T-helper 1 cell (primary cell): ENCODE measurements at regions not wholly inside any gene's neighbourhood (a gene's known extent, or its start where the extent isn't known, plus 50 kb on each side); places are given as distances from the start of the nearest gene placed in this dataset.
A peak's percentile ranks its signal among the peaks of the same experiment; 100 is the strongest.

Experiments used
- DNase-seq, 5 donors: peaks; one replicate each; pipeline ENCODE4 v3.0.0-alpha.2; 2012 to 2020

- DNase-seq, result no peak
Observed at GRCh38 chr12:75974323-75975187, 57.0 kb downstream of the PHLDA1 start.

- DNase-seq, result no peak
Observed at GRCh38 chr12:75971253-75971652, 60.3 kb downstream of the PHLDA1 start.

GRCh38 chr12:75970310-75970709 lies 61.3 kb downstream of the PHLDA1 start:
- DNase-seq, result no peak

GRCh38 chr12:75969768-75970167 lies 61.8 kb downstream of the PHLDA1 start:
- no peak for DNase-seq

- DNase-seq, result no peak
Observed at GRCh38 chr12:75965661-75966060, 65.9 kb downstream of the PHLDA1 start.

- DNase-seq, result peak in 1 of 5 donors; percentile 15
Observed at GRCh38 chr12:75964150-75964549, 67.4 kb downstream of the PHLDA1 start.

GRCh38 chr12:75961878-75962277 lies 69.7 kb downstream of the PHLDA1 start:
- no peak for DNase-seq

- DNase-seq, result no peak
Observed at GRCh38 chr12:75960954-75961661, 70.5 kb downstream of the PHLDA1 start.

- no peak for DNase-seq
Observed at GRCh38 chr12:75960086-75960910, 71.3 kb downstream of the PHLDA1 start.

GRCh38 chr12:75959506-75959905 lies 72.1 kb downstream of the PHLDA1 start:
- DNase-seq, result peak in 1 of 5 donors; percentile 53

GRCh38 chr12:75959060-75959459 lies 72.5 kb downstream of the PHLDA1 start:
- DNase-seq, result no peak

GRCh38 chr12:75955251-75955650 lies 76.3 kb downstream of the PHLDA1 start:
- DNase-seq, result no peak

- DNase-seq, result no peak
Observed at GRCh38 chr12:75954749-75955148, 76.8 kb downstream of the PHLDA1 start.

- no peak for DNase-seq
Observed at GRCh38 chr12:75954041-75954440, 77.5 kb downstream of the PHLDA1 start.

GRCh38 chr12:75953312-75953906 lies 78.2 kb downstream of the PHLDA1 start:
- DNase-seq, result no peak

GRCh38 chr12:75951399-75952278 lies 79.9 kb downstream of the PHLDA1 start:
- DNase-seq, result no peak

- DNase-seq, result no peak
Observed at GRCh38 chr12:75947156-75947723, 84.3 kb downstream of the PHLDA1 start.

GRCh38 chr12:75945581-75945980 lies 86.0 kb downstream of the PHLDA1 start:
- DNase-seq, result no peak

GRCh38 chr12:75944905-75945432 lies 86.6 kb downstream of the PHLDA1 start:
- DNase-seq, result no peak

- DNase-seq, result peak in 1 of 5 donors; percentile 85
Observed at GRCh38 chr12:75944097-75944904, 87.3 kb downstream of the PHLDA1 start.
